AG10803 (cell line): ENCODE measurements at regions not wholly inside any gene's neighbourhood (a gene's known extent, or its start where the extent isn't known, plus 50 kb on each side); places are given as distances from the start of the nearest gene placed in this dataset.
"Not testable (repeated sequence)": the region's sequence is repeated elsewhere in the genome, so short reads cannot be mapped to it uniquely, and the experiment has no call there.

ENCODE experiments used
- DNase-seq: peaks from one replicate; pipeline ENCODE4 v3.0.0; 2010; ENCODE audit warnings: low read depth
- H3K4me3 ChIP-seq: 2 replicates; pipeline ENCODE4 v1.5.1; 2011; ENCODE audit warnings: mild to moderate bottlenecking, low read length, control low read depth
- CTCF ChIP-seq: conservative IDR thresholded peaks from 2 replicates; pipeline ENCODE4 v1.5.1; 2011; ENCODE audit warnings: mild to moderate bottlenecking, low read length, control low read depth, inconsistent platforms

GRCh38 chr17:27365329-27365945 lies 71.5 kb downstream of the WSB1 start:
- not testable (repeated sequence) for DNase-seq, H3K4me3 ChIP-seq

- no peak for DNase-seq
- TF ChIP-seq CTCF: no peak
- H3K4me3 ChIP-seq: no peak overlapping the region
Measured at GRCh38 chr17:27366437-27366836, 72.5 kb downstream of the WSB1 start.

GRCh38 chr17:27367121-27367981 lies 73.4 kb downstream of the WSB1 start:
- DNase-seq: no peak
- no peak for TF ChIP-seq CTCF
- no peak overlapping the region for H3K4me3 ChIP-seq

GRCh38 chr17:27368151-27368795 lies 74.4 kb downstream of the WSB1 start:
- TF ChIP-seq CTCF: no peak
- H3K4me3 ChIP-seq: no peak overlapping the region
- no peak for DNase-seq

- no peak for DNase-seq
- no peak overlapping the region for H3K4me3 ChIP-seq
- TF ChIP-seq CTCF: no peak
Measured at GRCh38 chr17:27368980-27369379, 75.1 kb downstream of the WSB1 start.

DNA sequence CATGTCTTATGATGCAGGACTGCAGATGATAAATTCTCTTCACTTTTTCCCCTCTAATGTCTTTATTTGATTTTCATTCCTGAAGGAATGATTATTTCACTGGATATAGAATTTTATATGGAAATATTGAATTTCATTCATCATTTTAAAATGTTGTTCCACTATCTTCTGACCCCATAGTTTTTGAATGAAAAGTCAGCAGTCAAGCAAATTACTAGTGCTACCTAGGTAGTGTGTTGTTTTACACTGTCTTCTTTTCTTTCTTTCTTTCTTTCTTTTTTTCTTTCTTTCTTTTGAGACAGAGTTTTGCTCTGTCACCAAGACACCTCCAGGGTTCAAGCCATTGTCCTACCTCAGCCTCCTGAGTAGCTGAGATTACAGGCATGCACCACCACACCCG lies 76.9 kb downstream of the WSB1 start:
- no peak overlapping the region for H3K4me3 ChIP-seq
- TF ChIP-seq CTCF: no peak
- DNase-seq: no peak

GRCh38 chr17:27373695-27374094 lies 79.8 kb downstream of the WSB1 start:
- not testable (repeated sequence) for H3K4me3 ChIP-seq, DNase-seq
